Ovary (tissue), 3 donors: ENCODE measurements at regions not wholly inside any gene's neighbourhood (a gene's known extent, or its start where the extent isn't known, plus 50 kb on each side); places are given as distances from the start of the nearest gene placed in this dataset.

Source experiments
- CTCF ChIP-seq, 3 donors: fragments of 450-650 bp in 2 of 3; fragments of 200-600 bp in 1 of 3; IDR thresholded peaks; one replicate each; pipeline versions ENCODE4 v1.5.1 to v1.8.0; 2016 to 2022; ENCODE audit warnings: antibody characterized with exemption in 3 of 3, mild to moderate bottlenecking in 1 of 3
- POLR2A ChIP-seq: fragments of 450-650 bp; IDR thresholded peaks from one replicate; pipeline ENCODE4 v1.6.1; 2017; ENCODE audit warnings: antibody characterized with exemption, mild to moderate bottlenecking, moderate library complexity
- donor health status: DM: no; HTN: no; CAD: no.

GRCh38 chr12:115401761-115402160 lies 717.8 kb upstream of the TBX3 start:
- TF ChIP-seq CTCF (IDR thresholded peaks at IDR 0.05) (no peak), POLR2A (no peak)
